Stimulated activated CD8-positive, alpha-beta memory T cell treated with anti-CD3 and anti-CD28 coated beads, Interleukin-15, amount 100 ng/mL, for 48 hours (primary cell): ENCODE measurements at regions not wholly inside any gene's neighbourhood (a gene's known extent, or its start where the extent isn't known, plus 50 kb on each side); places are given as distances from the start of the nearest gene placed in this dataset.

Experiments used
- DNase-seq, 2 donors: peaks; one replicate each; pipeline ENCODE4 v3.0.0-alpha.2; 2020; ENCODE audit warnings: low read depth in 2 of 2

GRCh38 chr22:49294656-49295464, 532.8 kb downstream of the BRD1 start:
- no peak for DNase-seq

- no peak for DNase-seq
Observed at GRCh38 chr22:49292909-49293308, 534.8 kb downstream of the BRD1 start.

DNA sequence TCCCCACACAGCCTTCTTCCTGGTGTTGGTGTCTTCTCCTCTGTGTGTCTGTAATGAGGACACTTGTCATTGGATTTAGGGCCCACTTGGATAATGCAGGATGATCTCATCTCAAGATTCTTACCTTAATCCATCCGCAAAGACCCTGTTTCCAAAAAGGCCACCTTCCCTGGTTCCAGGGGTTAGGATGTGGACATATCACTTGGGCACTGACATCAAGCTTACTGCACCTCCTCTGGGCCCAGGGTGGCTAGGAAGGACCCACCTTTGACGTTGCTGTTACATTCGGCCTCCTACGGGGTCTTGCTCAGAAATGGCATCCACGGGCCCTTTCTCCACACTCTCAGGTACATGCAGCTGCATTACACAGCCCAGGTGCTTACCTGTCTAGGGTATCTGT, 535.9 kb downstream of the BRD1 start:
- DNase-seq: no peak

DNA sequence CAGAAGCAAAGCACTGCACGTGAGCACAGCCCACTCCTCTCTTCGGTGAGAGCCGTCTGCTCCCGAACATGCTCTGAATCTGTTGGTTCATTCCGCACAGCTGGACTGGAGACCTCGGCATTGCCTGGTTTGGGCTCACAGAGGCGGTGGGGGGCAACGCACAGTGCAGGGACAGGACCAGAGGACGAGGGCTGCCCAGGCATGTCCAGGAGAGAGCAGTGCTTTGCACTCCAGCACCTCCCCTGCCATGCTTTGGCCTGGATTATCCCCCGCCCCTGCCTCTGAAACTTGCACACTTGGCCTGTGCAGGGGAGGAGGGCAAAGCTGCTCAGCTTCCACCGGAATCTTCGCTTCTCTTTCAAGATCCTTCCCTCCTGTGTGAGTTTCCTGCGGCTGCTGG, 536.5 kb downstream of the BRD1 start:
- no peak for DNase-seq

DNA sequence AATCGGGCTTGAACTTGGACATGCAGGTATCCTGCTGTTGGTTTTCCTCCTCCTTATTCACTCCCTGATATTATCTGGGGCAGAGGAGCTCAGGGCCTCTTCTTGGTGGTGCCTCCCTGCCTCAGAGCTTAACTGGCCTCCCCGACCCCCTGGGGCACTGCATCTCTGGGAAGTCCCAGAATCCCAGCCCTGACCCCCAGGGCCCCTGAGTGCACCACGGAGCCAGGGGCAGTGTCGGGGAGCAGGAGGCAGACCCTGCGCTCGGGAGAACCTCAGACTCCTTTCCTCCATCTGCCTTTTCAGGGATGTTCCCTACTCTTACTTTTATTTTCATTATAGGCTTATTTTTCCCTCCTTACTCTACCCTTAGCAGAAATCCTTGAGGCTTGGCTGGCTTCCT, 537.0 kb downstream of the BRD1 start:
- no peak for DNase-seq

DNA sequence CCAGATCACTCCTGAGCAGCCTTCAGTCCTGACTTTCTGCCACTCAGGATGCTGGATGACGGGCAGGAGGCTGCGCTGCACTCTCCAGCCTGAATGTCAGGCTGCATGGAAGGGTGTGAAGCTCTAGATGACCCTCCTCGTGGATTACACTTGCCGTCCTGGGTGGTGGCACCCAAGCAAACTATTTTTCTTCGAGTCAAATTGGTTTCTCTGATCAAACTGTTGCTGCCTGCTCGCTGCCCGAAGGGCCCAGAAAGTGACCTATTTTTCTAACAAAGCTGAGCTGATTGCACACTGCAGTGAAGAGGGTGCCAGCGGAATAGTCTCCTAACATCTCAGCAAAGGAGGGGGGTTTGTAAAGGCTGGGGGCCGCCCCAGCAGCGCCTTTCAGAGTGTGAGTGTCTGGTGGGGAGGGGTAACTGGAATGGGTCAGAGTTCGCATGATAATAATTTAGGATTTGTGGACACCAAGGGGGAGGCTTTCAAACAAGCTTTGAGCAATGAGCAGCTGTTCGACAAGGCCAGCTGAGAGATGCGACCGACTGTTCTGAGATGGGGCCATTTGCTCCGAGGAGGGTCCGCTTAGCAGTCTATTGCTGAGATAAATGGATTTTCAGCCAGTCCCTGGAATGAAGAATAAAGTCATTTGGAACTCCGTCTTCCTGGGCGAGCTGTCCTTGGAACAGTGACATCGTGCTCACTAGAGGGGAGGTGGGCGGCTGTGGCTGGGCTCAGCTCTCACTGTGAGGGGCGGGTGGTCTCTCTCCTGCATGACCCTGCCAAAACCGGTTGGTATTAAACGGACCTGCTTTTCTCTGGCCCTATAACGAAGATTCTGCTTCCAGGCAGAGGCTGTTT, 537.6 kb downstream of the BRD1 start:
- no peak for DNase-seq

DNA sequence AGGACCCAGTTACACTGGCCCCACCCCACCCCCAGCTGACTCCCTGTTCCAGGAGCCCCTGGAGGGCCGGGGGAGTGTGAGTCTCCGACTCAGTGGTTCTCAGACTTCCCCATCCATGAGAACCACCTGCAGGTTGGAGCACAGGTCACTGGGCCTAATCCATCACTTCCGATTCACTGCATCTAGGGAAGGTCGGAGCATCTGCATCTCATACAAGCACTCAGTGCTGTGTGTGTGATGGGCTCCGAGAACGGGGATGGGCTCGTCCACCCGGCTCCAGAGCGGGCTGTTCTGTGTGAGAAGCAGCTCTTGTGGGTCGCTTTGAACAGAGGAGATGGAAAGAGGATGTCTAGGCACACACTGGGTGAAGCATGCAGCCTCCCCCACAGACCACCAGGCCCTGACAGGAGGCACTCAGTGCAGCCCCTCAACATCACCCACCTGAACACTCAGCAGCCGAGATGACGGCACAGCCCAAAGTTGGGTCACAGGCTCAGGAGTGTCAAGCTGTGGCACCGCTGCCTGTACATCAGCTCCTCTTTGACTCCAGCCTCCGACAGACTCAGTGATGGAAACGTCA, 541.4 kb downstream of the BRD1 start:
- no peak for DNase-seq

GRCh38 chr22:49284931-49285330, 542.7 kb downstream of the BRD1 start:
- no peak for DNase-seq

DNA sequence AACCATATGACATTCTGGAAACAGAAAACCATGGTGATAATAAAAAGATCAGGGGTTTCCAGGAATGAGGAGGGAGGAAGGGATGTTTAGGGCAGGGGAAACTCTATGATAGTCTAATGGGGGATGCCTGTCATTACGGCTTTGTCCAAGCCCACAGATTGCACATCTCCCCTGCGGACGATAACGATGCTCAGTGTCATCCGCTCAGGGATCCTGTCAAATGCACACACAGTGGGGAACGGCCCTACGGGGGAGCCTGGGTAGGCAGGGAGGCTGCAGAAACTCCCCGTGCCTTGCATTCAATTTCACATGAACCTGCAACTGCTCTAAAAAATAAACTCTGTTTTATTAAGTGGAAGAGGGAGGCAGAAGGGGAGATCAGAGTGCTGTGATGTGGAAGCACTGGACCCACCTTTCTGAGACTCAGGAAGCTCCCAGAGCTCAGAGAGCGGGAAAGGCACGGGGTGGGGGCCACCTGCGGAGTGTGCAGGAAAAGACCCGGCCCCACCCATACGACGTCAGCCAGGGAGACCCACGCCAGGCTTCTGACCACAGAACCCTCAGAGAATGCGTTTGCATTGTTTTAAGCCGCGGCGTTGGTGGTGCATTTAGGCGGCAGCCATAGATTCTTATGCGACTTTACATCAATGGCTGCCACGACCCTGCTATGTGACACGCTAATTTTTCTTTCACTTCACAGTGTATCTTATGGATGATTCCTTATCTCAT, 543.5 kb downstream of the BRD1 start:
- no peak for DNase-seq

DNA sequence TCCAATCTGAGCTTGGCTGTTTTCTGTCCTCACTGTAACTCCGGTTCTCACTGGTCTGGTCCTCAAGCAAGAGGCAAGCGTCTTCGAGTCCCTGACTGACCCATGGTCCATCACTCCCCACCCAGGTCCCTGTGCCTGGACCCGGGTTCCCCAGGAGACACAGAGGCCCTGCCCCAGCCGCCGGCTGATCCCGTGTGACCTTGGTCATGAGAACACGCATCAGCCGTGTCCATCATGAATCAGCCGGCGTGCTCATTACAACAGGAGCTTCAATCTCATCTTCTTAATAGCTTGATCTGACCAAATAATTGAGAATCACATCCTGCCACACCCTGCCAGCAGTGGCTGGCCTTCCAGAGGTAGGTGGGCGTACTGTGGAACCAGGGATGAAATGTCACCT, 545.1 kb downstream of the BRD1 start:
- DNase-seq: no peak

DNA sequence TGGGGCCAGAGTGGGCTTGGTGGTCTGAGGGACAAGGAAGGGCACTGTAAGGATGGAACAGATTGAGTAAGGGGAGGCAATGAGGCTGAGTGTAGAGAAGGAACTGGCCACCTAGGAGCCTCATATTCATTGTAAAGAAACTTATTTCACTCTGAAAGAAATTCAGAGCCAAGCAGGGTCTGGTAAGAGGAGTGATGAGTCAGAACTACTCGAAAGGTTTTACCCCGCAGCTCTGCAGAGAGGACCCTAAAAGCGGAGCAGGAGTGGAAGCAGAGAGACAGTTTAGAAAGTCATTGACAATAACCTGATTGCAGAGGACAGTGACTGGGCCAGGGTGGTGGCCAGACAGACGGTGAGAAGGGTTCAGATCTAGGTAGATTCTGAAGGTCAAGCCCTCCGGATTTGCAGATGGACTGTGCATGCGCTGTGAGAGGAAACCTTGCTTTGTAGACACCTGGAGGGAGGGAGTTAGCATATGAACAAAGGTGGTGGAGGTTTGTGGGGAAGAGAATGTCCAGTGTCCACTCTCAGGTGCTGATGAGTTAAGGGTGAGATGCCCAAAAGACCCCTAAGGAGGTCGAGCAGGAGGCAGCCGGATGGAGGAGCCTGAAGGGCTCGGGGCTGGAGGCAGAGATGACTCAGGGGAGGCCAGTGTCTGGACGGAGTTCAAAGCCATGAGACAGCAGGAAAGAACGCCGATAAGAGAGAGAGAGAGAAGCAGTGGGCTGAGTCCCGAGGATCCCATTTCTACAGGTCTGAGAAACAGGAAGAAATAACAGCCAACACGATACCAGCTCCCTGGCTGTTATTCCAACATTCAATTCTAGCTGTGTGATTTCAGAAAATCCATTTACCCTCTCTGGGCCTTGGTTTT, 546.0 kb downstream of the BRD1 start:
- DNase-seq: no peak

GRCh38 chr22:49278340-49278739, 549.3 kb downstream of the BRD1 start:
- no peak for DNase-seq

DNA sequence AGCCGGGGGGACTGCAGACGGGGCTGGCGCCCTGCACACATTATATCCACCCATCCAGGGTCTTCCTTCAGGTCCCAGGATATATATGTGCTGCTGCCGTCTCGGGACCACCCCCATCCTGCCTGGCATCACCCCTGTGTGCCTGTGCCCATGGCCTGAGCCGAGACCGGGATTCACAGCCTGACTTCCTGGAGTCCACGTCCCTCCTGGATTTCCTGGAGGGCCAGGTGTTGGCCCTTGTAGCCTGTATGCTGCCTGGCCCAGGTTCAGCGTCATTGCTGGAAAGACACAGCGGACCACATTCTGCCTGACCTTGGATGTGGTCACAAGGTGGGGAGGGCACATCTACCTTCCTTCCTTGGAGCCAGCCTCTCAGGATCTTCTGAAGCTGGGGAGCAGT, 551.1 kb downstream of the BRD1 start:
- DNase-seq: no peak

DNA sequence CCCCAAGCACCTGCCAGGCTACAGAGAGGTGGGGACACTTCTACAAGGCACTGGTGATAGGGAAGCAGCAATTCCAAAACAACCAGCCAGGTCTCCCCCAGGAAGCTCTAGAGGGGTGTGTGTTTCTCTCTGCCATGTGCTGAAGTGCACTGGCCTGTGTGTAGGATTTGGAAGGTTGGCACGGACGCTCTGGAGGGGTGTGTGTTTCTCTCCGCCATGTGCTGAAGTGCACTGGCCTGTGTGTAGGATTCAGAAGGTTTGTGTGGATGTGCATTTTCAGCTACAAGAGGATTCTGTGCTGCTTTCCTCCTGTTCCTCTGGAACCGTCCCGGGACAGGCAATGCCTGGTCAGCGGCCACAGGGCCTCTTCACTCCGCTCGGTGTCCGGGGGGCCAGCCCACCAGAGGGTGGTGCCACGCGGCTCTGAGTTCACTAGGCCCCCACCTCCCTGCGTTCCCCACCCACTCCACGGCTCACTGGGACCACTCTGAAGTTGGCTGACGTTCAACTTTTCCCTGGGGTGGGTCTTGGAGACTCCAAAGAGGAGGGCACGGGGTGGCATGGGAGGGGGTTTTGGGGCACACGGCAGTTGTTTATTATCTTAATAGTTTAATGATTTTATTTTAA, 552.8 kb downstream of the BRD1 start:
- DNase-seq: no peak

- DNase-seq: no peak
Observed at GRCh38 chr22:49272546-49273125, 555.0 kb downstream of the BRD1 start.

GRCh38 chr22:49271831-49272230, 555.8 kb downstream of the BRD1 start:
- no peak for DNase-seq

DNA sequence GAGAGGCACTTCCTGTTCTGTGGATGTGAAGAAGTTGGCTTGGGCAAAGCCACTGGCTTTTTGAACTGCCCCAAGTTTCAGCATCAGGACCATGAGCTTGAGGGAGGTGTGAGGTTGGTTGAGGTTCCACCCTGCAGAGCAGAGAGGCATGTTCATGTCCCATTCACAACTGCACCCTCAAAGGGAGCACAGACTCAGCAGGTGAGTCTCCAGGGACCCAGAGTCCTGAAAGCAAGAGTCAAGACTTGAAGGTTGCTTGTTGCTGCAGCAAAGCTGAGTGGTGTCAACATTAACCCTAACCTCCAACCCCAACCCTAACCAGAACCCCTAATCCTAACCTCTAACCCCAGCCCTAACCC, 556.3 kb downstream of the BRD1 start:
- no peak for DNase-seq

DNA sequence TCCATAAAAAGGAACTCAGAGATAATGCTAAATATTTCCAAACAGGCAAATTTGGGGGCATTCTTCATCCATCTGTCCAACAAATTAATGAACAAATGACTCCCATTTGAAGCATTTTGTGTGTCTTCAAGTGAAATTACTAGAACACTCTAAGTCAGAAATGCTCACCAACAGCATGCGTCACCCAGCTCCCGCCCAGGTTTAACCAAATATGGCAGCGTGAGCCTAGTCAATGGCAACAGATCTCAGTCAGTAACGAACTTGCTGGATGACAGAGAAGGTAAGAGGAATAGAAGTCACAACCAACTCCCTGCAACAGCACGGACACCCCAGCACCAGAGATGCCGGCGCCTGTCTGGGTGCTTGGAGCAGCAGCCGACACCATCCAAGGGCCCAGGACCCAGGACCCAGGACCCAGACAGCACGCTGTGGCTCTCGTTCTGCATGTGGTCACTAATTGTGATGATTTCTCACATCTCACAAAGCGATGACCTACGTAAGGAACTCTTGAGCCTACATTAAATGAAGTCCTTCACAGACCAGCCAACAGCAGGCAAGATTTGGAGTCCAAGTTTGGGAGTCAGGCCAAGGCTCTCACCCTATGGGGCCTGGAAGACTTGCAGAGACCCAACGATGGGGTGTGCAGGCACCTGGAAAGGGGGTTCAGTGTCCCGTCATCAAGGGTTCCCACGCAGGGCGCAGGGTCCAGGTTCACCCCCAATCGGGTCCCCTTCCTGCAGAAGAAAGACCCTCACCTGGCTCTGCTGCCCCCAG, 556.9 kb downstream of the BRD1 start:
- DNase-seq: no peak

DNA sequence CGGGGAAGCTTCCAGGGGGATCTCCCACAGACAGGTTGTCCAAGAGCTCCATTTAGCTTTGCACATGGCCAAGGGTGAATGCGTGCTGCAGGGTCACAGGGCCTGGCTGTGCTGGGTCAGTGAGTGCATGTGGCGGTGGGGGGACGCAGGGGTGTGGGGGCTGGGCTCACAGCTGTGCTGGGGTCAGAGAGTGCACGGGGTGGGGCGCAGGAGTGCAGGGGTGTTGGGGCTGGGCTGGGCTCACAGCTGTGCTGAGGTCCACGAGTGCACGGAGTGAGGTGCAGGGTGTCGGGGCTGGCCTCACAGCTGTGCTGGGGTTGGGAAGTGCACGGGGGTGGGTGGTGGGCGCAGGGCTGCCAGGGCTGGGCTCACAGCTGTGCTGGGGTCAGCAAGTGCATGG, 557.7 kb downstream of the BRD1 start:
- DNase-seq: no peak

- DNase-seq: no peak
Observed at GRCh38 chr22:49269371-49269770, 558.3 kb downstream of the BRD1 start.
